Esophagus squamous epithelium (tissue), 5 donors: ENCODE measurements at regions not wholly inside any gene's neighbourhood (a gene's known extent, or its start where the extent isn't known, plus 50 kb on each side); places are given as distances from the start of the nearest gene placed in this dataset.
"Not testable (repeated sequence)": the region's sequence is repeated elsewhere in the genome, so short reads cannot be mapped to it uniquely, and the experiment has no call there.

Source experiments
- DNase-seq: peaks from one replicate; lab custom pipeline; 2025; lab: John Stamatoyannopoulos, UW
- H3K27ac ChIP-seq, 4 donors: fragments of 200-600 bp; sonication (generic); one replicate each; pipeline ENCODE4 v1.5.1; 2016 to 2019; ENCODE audit warnings: mild to moderate bottlenecking in 1 of 4
- H3K27me3 ChIP-seq, 4 donors: fragments of 200-600 bp; sonication (generic); 1 replicate in 3 of 4; 2 replicates in 1 of 4; pipeline versions ENCODE4 v1.5.1 to v1.6.0; 2017 to 2021; ENCODE audit warnings: antibody characterized with exemption in 1 of 4
- H3K36me3 ChIP-seq, 3 donors: fragments of 200-600 bp; sonication (generic); one replicate each; pipeline ENCODE4 v1.5.1; 2016 to 2019
- H3K4me1 ChIP-seq, 3 donors: fragments of 200-600 bp; sonication (generic); one replicate each; pipeline ENCODE4 v1.5.1; 2017 to 2019
- H3K4me3 ChIP-seq, 4 donors: fragments of 200-600 bp; sonication (generic); 1 replicate in 3 of 4; 2 replicates in 1 of 4; pipeline ENCODE4 v1.5.1; 2016 to 2019; ENCODE audit warnings: mild to moderate bottlenecking in 2 of 4, moderate library complexity in 1 of 4
- H3K9me3 ChIP-seq, 3 donors: fragments of 200-600 bp; sonication (generic); one replicate each; pipeline ENCODE4 v1.5.1; 2016 to 2019
- POLR2A ChIP-seq, 4 donors: fragments of 450-650 bp; IDR thresholded peaks; one replicate each; pipeline ENCODE4 v1.6.1; 2017; ENCODE audit warnings: antibody characterized with exemption in 4 of 4, mild to moderate bottlenecking in 4 of 4, moderate library complexity in 3 of 4
- WGBS, 2 donors: methylation state at CpG; one replicate each; pipeline ENCODE4 v1.1.5; 2018; 5-methylcytosine and 5-hydroxymethylcytosine counted together
- intact Hi-C: fragments of 100-400 bp; cut with DNase I; formaldehyde crosslinking; loops from one replicate; pipeline ENCODE4 v1.15.0; 2022
- TF ChIP-seq, protein P1 (sequence below), 6 experiments: fragments of 450-650 bp in 4 of 6; fragments of 200-600 bp in 2 of 6; sonication (generic) in 2 of 6; IDR thresholded peaks; one replicate each; pipeline ENCODE4 v1.5.1; 2016 to 2019; ENCODE audit warnings: antibody characterized with exemption in 6 of 6, mild to moderate bottlenecking in 4 of 6, moderate library complexity in 4 of 6
- donor health status: DM: yes; HTN: yes; CAD: no.

DNA sequence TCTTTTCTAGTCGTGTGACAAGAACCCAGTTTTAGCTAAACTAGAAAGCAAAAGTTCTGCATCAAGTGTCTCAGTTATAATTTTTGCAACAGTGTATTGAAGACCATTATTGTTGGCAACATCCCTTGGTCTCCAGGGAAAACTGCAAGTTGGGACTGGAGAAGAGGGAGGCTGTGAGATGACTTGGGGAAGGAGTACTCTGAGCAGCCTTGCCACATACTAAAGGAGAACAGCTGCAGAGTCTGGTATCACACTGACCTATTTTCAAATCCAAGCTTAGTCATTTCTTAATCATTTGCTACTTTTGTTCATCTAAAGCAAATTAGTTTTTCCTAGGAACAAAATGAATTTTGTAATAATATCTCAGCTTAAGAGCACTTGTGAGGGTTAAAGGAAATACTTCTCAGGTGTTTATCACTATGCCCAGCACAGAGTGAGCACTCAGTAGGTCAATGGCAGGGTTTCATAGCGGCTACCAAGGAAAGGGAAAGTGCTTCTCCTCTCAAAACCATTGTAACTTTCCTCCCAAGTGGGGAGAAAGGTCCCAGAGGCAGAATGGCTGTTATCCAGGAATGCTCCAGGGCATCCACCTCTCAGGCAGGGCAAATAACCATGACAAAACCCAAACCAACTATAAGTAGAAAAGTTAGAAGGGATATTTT, 247.1 kb downstream of the C11orf87 start:
- Histone ChIP-seq H3K36me3 (no peaks in the 10 kb centered on the region), H3K27me3 (peaks cover 0 to 3% (median 0%) of the 10 kb centered on the region in 4 donors), H3K9me3 (peaks cover 0 to 26% (median 15%) of the 10 kb centered on the region in 3 donors), H3K4me1 (no peaks in the 10 kb centered on the region), H3K27ac (no peak overlapping the region), H3K4me3 (no peak overlapping the region)
- TF ChIP-seq, protein P1, sequence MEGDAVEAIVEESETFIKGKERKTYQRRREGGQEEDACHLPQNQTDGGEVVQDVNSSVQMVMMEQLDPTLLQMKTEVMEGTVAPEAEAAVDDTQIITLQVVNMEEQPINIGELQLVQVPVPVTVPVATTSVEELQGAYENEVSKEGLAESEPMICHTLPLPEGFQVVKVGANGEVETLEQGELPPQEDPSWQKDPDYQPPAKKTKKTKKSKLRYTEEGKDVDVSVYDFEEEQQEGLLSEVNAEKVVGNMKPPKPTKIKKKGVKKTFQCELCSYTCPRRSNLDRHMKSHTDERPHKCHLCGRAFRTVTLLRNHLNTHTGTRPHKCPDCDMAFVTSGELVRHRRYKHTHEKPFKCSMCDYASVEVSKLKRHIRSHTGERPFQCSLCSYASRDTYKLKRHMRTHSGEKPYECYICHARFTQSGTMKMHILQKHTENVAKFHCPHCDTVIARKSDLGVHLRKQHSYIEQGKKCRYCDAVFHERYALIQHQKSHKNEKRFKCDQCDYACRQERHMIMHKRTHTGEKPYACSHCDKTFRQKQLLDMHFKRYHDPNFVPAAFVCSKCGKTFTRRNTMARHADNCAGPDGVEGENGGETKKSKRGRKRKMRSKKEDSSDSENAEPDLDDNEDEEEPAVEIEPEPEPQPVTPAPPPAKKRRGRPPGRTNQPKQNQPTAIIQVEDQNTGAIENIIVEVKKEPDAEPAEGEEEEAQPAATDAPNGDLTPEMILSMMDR (IDR thresholded peaks at IDR 0.05): no peak
- TF ChIP-seq POLR2A (IDR thresholded peaks at IDR 0.05): no peak
- intact Hi-C loops: no loop called here
- 14 to 27% methylated on average over 2 of the region's 2 CpGs for WGBS, 2 donors
- DNase-seq: no peak

DNA sequence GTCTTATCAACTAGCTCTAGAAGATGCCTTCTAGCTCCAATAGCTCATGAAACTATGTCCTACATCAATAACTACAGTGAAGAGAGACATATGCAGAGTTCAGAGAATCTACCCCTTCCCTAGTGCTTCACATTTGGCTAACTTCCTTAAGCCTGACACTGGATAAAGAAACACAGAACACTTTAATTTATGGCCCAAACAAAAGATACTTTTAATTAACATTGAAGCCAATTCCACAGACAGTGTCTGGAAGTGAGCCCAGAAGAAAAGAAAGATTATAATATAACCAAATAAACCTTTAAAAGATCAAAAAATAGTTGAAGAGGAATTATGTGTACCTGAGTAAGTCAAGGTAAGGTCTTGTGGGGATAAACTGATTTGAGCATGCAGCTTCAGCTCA, 255.2 kb downstream of the C11orf87 start:
- TF ChIP-seq, protein P1 (IDR thresholded peaks at IDR 0.05): no peak
- no peak for TF ChIP-seq POLR2A (IDR thresholded peaks at IDR 0.05)
- H3K27ac ChIP-seq: no peak overlapping the region
- no peaks in the 10 kb centered on the region for H3K36me3 ChIP-seq
- H3K27me3 ChIP-seq: peaks cover 0 to 4% (median 0%) of the 10 kb centered on the region in 4 donors
- H3K4me1 ChIP-seq: no peaks in the 10 kb centered on the region
- DNase-seq: no peak
- intact Hi-C loops: no loop called here
- no peaks in the 10 kb centered on the region for H3K9me3 ChIP-seq
- no peak overlapping the region for H3K4me3 ChIP-seq

DNA sequence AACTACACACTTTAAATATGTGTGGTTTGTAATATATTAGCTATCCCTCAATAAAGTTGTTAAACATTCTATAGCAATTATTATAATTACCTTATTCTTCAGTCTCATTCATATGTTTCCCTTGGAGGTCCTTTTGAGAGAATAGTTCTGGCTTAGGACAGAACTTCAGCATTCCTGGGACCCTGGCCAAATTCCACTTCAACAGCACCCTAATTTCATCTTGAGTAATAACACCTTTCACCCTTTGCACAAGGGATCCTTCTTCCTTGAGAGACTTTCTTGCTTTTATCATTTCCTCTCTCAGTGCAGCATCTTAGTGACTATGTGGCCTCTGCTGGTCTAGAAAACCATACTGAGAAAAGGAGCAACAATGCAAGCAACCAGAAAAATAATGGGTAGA, 255.9 kb downstream of the C11orf87 start:
- H3K27me3 ChIP-seq: peaks cover 0 to 4% (median 0%) of the 10 kb centered on the region in 4 donors
- H3K4me1 ChIP-seq: no peaks in the 10 kb centered on the region
- H3K4me3 ChIP-seq: no peak overlapping the region
- intact Hi-C loops: no loop called here
- no peak for DNase-seq
- no peak overlapping the region for H3K27ac ChIP-seq
- TF ChIP-seq, protein P1 (IDR thresholded peaks at IDR 0.05): no peak
- TF ChIP-seq POLR2A (IDR thresholded peaks at IDR 0.05): no peak
- H3K36me3 ChIP-seq: no peaks in the 10 kb centered on the region
- H3K9me3 ChIP-seq: no peaks in the 10 kb centered on the region

DNA sequence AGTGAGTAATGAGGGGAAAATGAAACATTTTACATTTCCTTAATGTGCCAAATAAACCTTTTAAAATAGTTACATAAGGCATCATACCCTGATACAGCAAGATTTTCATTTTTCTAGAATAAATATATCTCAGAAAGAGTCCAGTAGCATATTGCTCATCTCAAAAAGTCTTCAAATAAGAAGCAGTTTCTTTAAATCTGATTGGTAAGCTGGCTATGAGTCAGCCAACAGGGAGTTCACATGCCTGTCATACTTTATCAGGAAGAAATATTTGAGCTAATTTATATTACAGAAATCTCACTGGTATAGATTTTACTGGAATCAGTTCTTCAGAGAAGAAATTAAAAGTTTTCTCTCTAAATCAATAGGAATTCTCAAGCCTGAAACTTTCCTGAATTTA, 258.1 kb downstream of the C11orf87 start:
- DNase-seq: no peak
- Histone ChIP-seq H3K27me3 (peaks cover 0 to 4% (median 0%) of the 10 kb centered on the region in 4 donors), H3K27ac (no peak overlapping the region), H3K4me1 (no peaks in the 10 kb centered on the region), H3K9me3 (no peaks in the 10 kb centered on the region), H3K36me3 (no peaks in the 10 kb centered on the region), H3K4me3 (no peak overlapping the region)
- TF ChIP-seq, protein P1 (IDR thresholded peaks at IDR 0.05): no peak
- no peak for TF ChIP-seq POLR2A (IDR thresholded peaks at IDR 0.05)
- intact Hi-C loops: no loop called here

DNA sequence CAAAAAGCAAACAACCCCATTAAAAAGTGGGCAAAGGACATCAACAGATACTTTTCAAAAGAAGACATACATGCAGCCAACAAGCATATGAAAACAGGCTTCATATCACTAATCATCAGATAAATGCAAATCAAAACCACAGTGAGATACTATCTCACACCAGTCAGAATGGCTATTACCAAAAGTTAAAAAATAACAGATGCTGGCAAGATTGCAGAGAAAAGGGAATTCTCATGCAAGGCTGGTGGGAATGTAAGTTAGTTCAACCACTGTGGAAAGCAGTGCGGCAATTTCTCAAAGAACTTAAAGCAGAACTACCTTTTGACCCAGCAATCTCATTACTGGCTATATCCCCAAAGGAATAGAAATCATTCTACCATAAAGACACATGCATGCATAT, 260.8 kb downstream of the C11orf87 start:
- WGBS, 2 donors: 95 to 96% methylated on average over 1 of the region's 1 CpG
- H3K9me3 ChIP-seq, H3K4me3 ChIP-seq, H3K27me3 ChIP-seq, DNase-seq, H3K27ac ChIP-seq, H3K4me1 ChIP-seq, intact Hi-C loops, H3K36me3 ChIP-seq: not testable (repeated sequence)

DNA sequence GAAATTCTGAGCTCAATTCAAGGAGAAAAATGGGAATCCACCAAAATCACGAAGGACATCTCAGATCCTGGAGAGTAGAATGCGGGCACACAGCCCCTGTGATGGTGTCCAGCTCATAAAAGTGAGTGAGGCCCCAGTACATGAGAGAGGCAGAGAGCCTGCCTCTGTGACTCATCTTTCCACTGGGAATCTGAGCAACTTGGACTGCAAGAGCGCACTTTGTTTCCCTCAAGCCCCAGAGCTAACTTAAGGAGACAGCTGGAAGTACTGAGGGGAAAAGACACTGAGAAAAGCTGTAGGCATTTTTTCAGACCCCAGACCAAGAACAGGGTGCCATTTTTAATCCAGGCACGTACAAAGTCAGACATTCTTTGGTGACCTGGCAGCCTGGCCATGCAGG, 273.7 kb downstream of the C11orf87 start:
- Histone ChIP-seq H3K36me3 (no peaks in the 10 kb centered on the region), H3K27me3 (no peaks in the 10 kb centered on the region), H3K9me3 (peaks cover 0 to 42% (median 22%) of the 10 kb centered on the region in 3 donors), H3K4me1 (no peaks in the 10 kb centered on the region), H3K4me3 (no peak overlapping the region), H3K27ac (peak overlapping the region in 2 of 4 donors; percentile 11 to 54)
- 29 to 72% methylated on average over 4 of the region's 4 CpGs for WGBS, 2 donors
- no peak for DNase-seq
- intact Hi-C loops: no loop called here
- TF ChIP-seq, protein P1 (IDR thresholded peaks at IDR 0.05): no peak
- TF ChIP-seq POLR2A (IDR thresholded peaks at IDR 0.05): no peak
